H1 (cell line): ENCODE measurements at regions not wholly inside any gene's neighbourhood (a gene's known extent, or its start where the extent isn't known, plus 50 kb on each side); places are given as distances from the start of the nearest gene placed in this dataset.

Experiments used
- EZH2 ChIP-seq: fragments of 200-600 bp; sonication (generic); IDR thresholded peaks from 2 replicates; pipeline ENCODE4 v1.7.1; 2012; ENCODE audit warnings: low read depth, mild to moderate bottlenecking, moderate library complexity, low read length, inconsistent platforms; ENCODE audit not compliant: severe bottlenecking
- TF ChIP-seq, protein P1 (sequence below): IDR thresholded peaks from 2 replicates; pipeline ENCODE4 v1.6.1; 2011; ENCODE audit warnings: low read length, improper control_type of control experiment

DNA sequence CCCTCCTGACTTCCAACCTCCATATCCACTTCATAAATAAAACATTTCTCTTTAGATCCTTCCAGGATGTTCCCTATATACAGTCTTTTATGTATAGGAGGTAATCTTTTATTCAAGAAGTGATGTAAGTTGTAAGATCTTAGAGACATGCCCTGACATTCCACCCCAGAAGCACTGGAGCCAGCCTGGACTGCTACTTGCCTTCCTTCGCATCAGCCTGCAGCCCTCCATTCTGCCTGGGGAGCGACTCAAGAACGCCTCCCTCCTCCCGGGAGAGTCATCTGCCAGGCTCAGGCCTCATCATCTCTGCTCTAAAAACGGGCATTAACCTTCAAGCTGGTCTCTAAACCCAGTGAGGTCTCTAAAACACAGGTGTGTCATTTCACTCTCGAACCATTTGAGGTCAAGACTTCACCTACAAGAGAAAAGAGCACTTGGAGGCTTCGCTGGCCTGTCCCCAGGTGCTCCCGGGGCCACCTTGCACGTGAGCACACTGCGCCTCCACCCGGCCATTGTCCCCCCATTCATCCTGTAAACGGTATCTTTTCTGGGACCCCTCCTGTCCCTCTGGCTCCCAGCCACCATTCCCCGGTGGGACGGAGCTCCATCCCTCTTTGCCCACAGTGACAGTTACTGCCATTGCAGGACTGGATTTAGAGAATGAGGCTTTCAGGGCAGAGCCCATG lies 107.5 kb upstream of the PDE10A start (continued):
- no peak for TF ChIP-seq EZH2
- TF ChIP-seq, protein P1, sequence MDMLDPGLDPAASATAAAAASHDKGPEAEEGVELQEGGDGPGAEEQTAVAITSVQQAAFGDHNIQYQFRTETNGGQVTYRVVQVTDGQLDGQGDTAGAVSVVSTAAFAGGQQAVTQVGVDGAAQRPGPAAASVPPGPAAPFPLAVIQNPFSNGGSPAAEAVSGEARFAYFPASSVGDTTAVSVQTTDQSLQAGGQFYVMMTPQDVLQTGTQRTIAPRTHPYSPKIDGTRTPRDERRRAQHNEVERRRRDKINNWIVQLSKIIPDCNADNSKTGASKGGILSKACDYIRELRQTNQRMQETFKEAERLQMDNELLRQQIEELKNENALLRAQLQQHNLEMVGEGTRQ: no peak
